Body of pancreas (tissue), 4 donors: ENCODE measurements at regions not wholly inside any gene's neighbourhood (a gene's known extent, or its start where the extent isn't known, plus 50 kb on each side); places are given as distances from the start of the nearest gene placed in this dataset.

ENCODE experiments used
- POLR2A ChIP-seq, 3 donors: fragments of 450-650 bp; IDR thresholded peaks; one replicate each; pipeline ENCODE4 v1.6.1; 2016; ENCODE audit warnings: antibody characterized with exemption in 3 of 3, mild to moderate bottlenecking in 2 of 3
- TF ChIP-seq, protein P1 (sequence below), 7 experiments: fragments of 450-650 bp in 4 of 7; fragments of 200-600 bp in 3 of 7; sonication (generic) in 3 of 7; IDR thresholded peaks; one replicate each; pipeline ENCODE4 v1.5.1; 2016 to 2019; ENCODE audit warnings: antibody characterized with exemption in 7 of 7

GRCh38 chr14:42228611-42229010, 621.9 kb downstream of the LRFN5 start:
- TF ChIP-seq, protein P1, sequence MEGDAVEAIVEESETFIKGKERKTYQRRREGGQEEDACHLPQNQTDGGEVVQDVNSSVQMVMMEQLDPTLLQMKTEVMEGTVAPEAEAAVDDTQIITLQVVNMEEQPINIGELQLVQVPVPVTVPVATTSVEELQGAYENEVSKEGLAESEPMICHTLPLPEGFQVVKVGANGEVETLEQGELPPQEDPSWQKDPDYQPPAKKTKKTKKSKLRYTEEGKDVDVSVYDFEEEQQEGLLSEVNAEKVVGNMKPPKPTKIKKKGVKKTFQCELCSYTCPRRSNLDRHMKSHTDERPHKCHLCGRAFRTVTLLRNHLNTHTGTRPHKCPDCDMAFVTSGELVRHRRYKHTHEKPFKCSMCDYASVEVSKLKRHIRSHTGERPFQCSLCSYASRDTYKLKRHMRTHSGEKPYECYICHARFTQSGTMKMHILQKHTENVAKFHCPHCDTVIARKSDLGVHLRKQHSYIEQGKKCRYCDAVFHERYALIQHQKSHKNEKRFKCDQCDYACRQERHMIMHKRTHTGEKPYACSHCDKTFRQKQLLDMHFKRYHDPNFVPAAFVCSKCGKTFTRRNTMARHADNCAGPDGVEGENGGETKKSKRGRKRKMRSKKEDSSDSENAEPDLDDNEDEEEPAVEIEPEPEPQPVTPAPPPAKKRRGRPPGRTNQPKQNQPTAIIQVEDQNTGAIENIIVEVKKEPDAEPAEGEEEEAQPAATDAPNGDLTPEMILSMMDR (IDR thresholded peaks at IDR 0.05) = no peak
- no peak for TF ChIP-seq POLR2A (IDR thresholded peaks at IDR 0.05)
